ENCODE measurements at regions not wholly inside any gene's neighbourhood (a gene's known extent, or its start where the extent isn't known, plus 50 kb on each side); places are given as distances from the start of the nearest gene placed in this dataset.

DNA sequence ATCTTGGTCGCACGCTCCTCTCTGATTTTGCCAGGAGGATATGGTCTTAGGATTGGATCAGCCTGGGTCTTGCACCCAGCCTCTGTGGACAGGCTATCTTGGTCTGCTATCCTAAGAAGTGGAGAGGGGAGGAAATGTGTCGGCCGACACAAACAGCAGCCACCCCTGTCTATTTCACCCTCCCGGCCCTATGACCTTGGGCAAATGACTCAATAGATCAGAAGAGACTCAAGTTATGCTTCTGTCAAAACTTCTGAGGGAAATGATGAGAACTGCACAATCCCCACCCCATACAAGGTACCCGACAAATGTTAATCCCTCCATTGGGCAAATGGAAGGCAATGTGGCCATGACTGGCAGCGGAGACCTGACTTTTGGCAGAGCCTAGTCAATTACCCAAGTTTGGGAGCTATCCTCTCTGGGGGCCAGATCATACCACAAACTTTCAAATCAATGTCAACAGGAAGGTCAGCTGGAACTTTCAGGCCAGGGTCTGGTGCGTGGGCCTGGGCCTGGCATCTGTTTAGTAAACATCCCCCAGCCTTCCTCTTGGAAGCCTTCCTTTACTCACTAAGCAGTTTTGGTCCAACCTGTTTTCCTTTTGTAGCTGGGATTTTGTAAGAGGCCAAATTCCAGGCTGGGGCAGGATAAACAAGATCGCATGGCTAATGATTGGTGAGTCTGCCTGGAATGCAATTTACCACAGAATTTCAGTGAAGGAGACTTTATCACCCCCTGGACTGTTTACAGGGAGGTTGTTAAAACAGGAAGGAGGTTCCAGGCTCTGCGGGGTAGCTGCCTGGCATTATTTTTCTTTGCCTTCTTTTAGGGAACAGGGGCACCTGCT is 64.2 kb upstream of the CPEB4 start:
- no peak for TF ChIP-seq POLR2A (IDR thresholded peaks at IDR 0.05; ENCODE audit: low read depth, low read length)
- FAIRE-seq (no peak), DNase-seq (ENCODE audit: insufficient read length, low spot score) (peak; percentile 85)

DNA sequence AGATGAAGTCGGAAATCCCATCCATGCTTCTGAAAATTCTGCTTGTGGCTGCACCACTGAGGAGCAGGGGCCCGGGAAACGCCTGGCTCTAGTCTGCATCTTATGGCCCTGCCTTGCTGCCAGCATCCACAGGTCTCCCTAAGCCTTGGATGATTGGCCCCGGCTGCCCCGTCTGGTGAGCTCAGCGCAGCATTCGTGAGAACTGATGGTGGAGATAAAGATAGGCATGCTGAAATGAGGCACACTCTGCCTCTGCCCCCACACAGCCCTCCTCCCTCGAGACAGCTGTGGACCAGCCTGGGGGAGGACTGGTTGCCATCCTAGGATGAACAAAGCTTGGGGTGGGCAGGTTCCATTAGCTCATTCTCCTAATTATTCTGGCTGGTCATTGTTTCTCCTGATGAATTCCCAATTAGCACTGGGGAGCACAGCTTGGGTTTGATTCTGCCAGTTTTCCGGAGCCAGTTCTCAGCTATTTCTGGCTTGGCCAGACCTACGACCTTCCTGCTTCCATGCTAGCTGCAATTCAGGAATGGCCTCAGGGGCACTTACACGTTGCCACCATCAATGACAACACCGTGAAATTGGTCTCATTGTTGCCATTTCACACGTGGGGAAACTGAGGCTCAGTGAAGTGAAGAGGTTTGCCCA is 62.8 kb upstream of the CPEB4 start:
- no peak for TF ChIP-seq POLR2A (IDR thresholded peaks at IDR 0.05; ENCODE audit: low read depth, low read length)
- DNase-seq (ENCODE audit: insufficient read length, low spot score) = no peak
- FAIRE-seq = no peak

DNA sequence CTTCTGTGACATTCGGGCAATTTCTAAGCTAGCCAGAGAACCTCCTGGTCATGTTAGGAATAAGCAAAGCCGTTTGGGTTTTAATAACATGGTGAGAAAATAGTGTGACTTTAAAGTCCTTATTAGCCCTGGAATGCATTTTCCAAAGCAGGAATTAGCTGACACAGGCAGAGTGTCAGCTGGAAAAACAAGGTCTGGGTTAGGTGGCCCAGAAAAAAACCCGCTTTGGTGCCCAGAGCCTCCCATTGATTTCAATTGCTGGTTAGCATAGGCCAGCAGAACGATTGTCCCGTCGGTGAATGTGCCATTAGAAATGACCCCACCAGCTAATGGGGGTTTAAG is 62.1 kb upstream of the CPEB4 start:
- no peak for TF ChIP-seq POLR2A (IDR thresholded peaks at IDR 0.05; ENCODE audit: low read depth, low read length)
- DNase-seq (ENCODE audit: insufficient read length, low spot score) (no peak), FAIRE-seq (no peak)

DNA sequence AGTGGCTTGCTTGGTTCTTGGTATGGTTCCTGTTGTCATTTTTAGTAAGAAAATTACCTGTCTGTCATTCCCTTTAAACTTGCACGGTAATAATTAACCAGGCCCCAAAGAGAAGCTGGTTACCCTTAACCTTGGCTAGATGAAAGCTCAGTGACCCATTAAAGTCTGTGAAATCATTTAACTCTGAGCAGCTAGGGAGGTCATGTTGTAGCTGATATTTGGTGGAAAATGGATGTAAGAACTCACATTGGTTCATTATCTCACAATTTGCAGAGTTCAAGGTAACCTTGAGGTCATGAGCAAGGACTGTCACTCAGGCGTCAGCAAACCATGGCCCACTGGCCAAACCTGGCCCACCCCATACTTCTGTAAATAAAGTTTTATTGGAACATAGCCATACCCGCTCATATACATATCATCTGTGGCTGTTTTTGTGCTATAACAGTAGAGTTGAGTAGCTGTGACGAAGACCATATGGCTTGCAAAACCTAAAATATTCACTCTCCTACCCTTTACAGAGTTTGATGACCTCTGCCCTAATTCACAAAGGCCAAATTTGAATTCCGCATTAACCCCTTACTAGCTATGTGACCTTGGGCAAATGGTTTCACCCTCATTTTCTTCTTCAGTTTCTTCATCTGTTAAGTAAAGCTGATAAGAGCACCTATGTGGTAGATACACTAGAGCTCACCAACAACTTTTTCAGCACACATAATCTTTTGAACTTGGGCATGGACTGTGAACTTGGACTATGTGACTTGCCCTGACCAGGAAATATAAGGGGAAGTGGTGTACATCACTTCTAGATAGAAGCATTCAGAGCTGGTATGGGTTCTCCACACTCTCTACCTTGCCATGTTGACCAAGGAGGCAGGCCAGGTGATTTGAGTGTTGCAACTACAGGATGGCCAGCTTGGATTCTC is 61.5 kb upstream of the CPEB4 start:
- DNase-seq (ENCODE audit: insufficient read length, low spot score) = no peak
- FAIRE-seq = no peak
- TF ChIP-seq POLR2A (IDR thresholded peaks at IDR 0.05; ENCODE audit: low read depth, low read length) = no peak

DNA sequence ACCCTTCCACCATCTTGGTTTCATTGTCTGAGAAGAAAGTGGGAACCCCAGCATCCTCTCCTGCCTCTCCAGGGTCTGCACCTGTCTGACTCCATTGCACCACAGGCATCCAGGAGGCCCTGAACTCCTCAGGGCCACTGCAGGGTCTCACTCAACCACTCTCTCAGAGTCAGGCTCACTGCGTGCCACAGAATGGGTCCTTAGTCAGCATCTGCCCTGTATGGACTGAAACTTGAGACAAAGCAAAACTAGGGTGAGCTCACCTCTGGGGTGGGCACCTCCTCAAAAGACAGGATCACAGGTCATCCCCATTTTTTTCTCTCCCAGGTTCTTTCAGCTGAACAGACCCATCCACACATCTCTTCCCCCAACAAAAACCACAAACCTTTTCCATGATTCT is 59.2 kb upstream of the CPEB4 start:
- no peak for TF ChIP-seq POLR2A (IDR thresholded peaks at IDR 0.05; ENCODE audit: low read depth, low read length)
- DNase-seq (ENCODE audit: insufficient read length, low spot score) (no peak), FAIRE-seq (no peak)

DNA sequence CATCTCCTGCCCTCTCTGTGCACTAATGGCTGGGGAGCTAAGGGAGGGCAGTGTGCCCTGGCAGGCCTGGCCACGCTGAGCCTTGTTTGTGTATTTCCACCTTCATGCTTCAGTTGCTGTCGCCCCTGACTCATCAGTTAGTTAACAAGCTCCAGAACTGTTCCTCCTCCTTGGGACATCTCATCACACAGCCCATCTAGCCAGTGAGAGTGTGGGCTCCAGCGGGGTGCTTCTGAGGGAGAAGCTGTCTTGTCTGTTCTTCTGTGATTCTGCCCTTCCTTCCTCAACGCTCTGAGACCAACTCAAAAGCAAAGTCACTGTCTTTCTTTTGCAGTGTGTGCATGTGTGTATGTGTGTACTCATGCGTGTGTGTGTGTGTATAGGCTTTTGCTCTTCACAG is 58.3 kb upstream of the CPEB4 start:
- DNase-seq (ENCODE audit: insufficient read length, low spot score) (no peak), FAIRE-seq (no peak)

DNA sequence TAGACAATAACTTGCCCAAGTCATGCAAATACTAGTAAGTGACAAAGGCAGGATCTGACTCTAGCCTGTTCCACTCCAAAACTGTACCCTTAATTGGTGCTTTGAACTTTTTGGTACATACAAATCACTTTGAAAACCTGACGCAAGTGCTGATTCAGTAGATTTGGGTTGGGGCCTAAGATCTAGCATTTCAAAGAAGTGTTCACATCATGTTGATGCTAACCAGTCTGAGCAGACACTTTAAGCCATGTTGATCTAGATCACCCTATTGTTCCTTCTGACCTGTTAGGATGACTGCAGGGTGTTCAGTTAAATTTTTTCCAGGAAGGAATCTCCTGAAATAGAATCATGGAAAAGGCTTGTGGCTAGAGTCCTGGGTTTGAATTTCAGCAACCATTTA is 57.7 kb upstream of the CPEB4 start:
- no peak for DNase-seq (ENCODE audit: insufficient read length, low spot score)

More for the DNA sequence above, 58.3 kb upstream of the CPEB4 start:
- TF ChIP-seq POLR2A (IDR thresholded peaks at IDR 0.05; ENCODE audit: low read depth, low read length) = no peak

DNA sequence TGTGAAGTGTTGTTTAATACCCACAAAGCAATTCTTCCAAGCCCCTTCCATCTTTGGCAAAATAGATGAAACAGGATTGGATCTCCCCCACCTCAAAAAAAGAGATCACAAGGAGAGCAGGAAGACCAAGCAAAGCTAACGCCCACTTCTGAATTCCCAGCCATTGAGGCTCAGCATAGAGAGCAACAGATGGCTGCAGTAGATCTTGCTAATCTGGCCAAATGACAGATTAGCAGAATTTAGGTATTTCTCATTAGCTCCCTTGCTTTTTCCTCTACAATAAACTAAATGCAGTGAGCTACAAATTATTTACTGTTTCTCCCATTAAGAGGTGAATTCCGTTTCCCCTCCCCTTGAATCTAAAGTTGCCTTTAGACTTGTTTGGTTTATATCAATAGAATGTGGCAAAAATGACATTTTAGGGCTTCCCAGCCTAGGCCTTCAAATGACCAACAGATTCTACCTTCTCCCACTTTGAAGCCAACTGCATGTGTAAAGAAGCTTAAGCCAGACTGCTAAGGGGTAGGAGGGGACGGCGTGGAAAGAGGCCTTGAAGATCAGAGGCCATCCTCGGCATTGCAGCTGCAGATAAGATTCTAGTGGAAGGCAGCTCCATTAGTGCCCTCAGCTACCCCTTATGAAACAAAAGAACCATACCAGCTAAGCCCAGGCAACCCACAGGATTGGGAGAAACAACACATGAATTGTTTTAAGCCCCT is 56.8 kb upstream of the CPEB4 start:
- FAIRE-seq = no peak

More for the DNA sequence above, 57.7 kb upstream of the CPEB4 start:
- TF ChIP-seq POLR2A (IDR thresholded peaks at IDR 0.05; ENCODE audit: low read depth, low read length) = no peak
- no peak for FAIRE-seq

DNA sequence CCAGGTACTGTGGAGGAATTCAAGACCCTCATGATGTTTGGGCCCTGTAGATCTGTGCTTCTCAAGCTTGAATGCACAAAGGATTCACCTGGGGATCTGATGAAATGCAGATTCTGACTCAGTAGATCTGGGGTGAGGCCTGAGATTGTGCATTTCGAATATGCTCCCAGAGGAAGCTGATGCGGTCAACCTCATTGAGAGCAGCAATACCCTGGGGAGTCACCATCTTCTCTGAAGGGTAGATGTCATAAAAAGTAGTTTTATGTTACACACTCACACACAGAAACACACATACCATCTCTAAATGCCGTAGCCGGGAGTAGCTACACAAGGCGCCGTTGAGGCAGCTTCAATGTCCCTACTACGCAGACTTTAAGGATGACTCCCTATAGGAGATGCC is 55.8 kb upstream of the CPEB4 start:
- TF ChIP-seq POLR2A (IDR thresholded peaks at IDR 0.05; ENCODE audit: low read depth, low read length) = no peak
- FAIRE-seq (no peak), DNase-seq (ENCODE audit: insufficient read length, low spot score) (no peak)

More for the DNA sequence above, 56.8 kb upstream of the CPEB4 start:
- no peak for TF ChIP-seq POLR2A (IDR thresholded peaks at IDR 0.05; ENCODE audit: low read depth, low read length)
- no peak for DNase-seq (ENCODE audit: insufficient read length, low spot score)

DNA sequence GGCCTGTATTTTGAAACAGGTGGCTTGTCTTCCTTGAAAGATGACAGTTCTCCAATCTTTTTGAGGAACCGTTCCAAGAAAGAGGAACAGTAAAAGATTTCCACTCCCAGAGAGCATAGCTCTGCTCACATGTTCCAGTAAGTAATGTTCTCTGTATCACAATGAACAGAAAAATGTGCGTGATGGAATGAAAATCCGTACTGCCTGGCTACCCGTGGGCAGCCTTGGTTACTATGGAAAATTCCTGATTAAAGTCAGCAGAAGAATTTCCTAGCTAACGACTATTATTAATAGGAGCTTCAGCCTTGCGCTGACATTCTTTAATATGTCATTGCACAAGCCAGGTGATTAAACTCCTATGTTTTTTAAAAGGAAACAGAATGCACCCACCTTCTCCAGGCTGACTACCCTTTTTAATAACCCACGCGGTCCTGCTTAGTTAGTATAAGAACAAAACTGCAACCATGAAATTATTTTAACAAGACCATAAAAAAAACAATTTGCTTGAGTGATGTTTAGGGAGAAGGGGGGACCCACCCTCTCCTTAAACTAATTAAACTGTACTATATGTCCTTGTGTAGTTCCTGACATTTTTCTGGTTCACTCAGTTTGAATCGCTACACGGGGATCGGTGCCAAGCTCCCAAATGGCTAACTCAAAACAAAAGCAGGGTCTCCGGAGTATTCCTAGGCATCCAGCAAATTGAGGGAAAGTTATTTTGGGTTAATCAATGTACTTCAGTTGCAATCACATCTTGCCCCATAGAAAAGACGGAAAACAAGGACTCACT is 54.8 kb upstream of the CPEB4 start:
- FAIRE-seq = no peak

DNA sequence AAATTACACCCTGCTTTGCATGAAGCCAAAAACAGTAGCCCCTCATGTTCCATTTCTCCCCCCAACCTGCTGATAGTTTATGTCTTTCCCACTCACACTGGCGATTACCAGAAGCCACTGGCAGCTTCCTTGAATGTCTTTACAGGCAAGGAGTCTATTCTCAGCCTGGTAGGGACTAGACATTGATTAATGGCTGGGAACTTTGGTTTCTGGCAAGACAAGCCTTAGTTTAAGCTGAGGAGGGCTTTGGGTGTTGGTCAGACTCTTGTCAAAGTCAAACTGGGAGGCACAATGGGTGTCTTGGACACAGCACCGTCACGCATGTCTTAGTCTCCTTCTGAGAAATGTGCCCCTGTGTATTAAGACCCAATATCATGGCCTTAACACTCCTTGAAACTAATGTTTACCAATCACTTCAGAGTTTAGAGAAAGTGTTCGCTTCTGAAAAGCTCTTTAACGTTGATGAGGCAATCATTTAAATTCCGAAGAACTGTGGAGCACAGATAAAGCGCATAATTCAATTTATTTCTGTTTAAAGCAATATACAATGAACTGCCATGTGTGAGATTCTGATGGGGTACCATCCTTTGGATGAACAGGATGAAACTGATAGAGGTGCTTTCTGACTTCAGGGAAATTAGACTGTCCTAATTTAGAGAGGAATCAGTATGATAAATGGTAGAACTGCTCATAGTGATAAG is 53.9 kb upstream of the CPEB4 start:
- FAIRE-seq = no peak
- no peak for TF ChIP-seq POLR2A (IDR thresholded peaks at IDR 0.05; ENCODE audit: low read depth, low read length)
- DNase-seq (ENCODE audit: insufficient read length, low spot score) = no peak

More for the DNA sequence above, 54.8 kb upstream of the CPEB4 start:
- no peak for DNase-seq (ENCODE audit: insufficient read length, low spot score)
- TF ChIP-seq POLR2A (IDR thresholded peaks at IDR 0.05; ENCODE audit: low read depth, low read length) = no peak

DNA sequence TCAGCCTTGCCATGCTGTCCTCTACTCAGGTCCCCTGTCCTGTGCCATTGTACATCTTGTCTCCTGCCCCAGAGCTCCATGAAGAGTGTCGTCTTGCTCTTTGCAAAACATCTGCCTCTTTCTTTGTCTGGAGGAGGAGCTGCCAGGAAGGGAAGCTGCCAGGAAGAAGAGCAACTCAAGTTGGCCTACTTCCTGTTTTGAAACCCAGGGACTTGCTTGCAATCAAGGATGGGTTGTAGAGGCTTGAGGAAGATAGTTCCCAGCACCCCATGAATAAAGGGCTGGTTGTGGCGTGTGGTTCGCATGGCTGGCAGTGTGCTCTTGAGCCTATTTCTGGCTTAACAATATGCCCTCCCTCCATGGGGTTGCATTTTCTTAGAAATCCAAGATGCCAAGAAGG is 53.0 kb upstream of the CPEB4 start:
- DNase-seq (ENCODE audit: insufficient read length, low spot score) (no peak), FAIRE-seq (no peak)
- no peak for TF ChIP-seq POLR2A (IDR thresholded peaks at IDR 0.05; ENCODE audit: low read depth, low read length)
